K562 (cell line): ENCODE measurements at regions not wholly inside any gene's neighbourhood (a gene's known extent, or its start where the extent isn't known, plus 50 kb on each side); places are given as distances from the start of the nearest gene placed in this dataset.

Source experiments
- E2F3 ChIP-seq: fragments of 250-450 bp; sonication (Bioruptor Pico); IDR thresholded peaks from 2 replicates; pipeline ENCODE4 v1.4.0; 2020; ENCODE audit warnings: mild to moderate bottlenecking
- FOXA1 ChIP-seq: fragments of 450-650 bp; IDR thresholded peaks from 2 replicates; pipeline ENCODE4 v1.6.1; 2016; ENCODE audit warnings: mild to moderate bottlenecking, borderline replicate concordance
- HDAC2 ChIP-seq: fragments of 450-650 bp; IDR thresholded peaks from 2 replicates; pipeline ENCODE4 v1.6.1; 2016; ENCODE audit warnings: mild to moderate bottlenecking
- KDM1A ChIP-seq, 2 experiments: fragments of 450-650 bp; IDR thresholded peaks; 2 replicates each; pipeline ENCODE4 v1.6.1; 2016; ENCODE audit warnings: mild to moderate bottlenecking in 2 of 2
- KLF1 ChIP-seq: fragments of 450-650 bp; IDR thresholded peaks from 2 replicates; pipeline ENCODE4 v1.6.1; 2016; ENCODE audit warnings: missing genetic modification characterization, missing compliant biosample characterization
- SMAD1 ChIP-seq: fragments of 150-350 bp; IDR thresholded peaks from 2 replicates; pipeline ENCODE4 v1.6.1; 2014; ENCODE audit warnings: low read length, low read depth; ENCODE audit not compliant: partially characterized antibody
- SMAD4 ChIP-seq: fragments of 250-450 bp; sonication (Bioruptor Pico); conservative IDR thresholded peaks from 2 replicates; pipeline ENCODE4 v1.8.0; 2021; ENCODE audit warnings: inconsistent platforms, mild to moderate bottlenecking, moderate library complexity
- ZFP1 ChIP-seq: fragments of 450-650 bp; formaldehyde crosslinking; IDR thresholded peaks from 2 replicates; pipeline ENCODE4 v1.4.0; 2020; ENCODE audit warnings: mild to moderate bottlenecking, mixed read lengths
- ZNF696 ChIP-seq: fragments of 250-450 bp; sonication (Bioruptor Pico); conservative IDR thresholded peaks from 2 replicates; pipeline ENCODE4 v1.4.0; 2020; ENCODE audit warnings: mild to moderate bottlenecking, moderate library complexity
- TF ChIP-seq, protein P1 (sequence below): fragments of 200-400 bp; formaldehyde crosslinking; IDR thresholded peaks from 2 replicates; pipeline ENCODE4 v1.6.1; 2017; ENCODE audit warnings: mild to moderate bottlenecking, low read depth, low read length, moderate library complexity
- TF ChIP-seq, protein P2 (sequence below): sonication (generic); formaldehyde crosslinking; IDR thresholded peaks from 2 replicates; pipeline ENCODE4 v1.8.1; 2023; ENCODE audit warnings: mild to moderate bottlenecking, missing genetic modification reagents, moderate library complexity

GRCh38 chr1:73644198-73644597 is 553.8 kb downstream of the LRRIQ3 start (continued):
- no peak for TF ChIP-seq SMAD1
- TF ChIP-seq FOXA1: no peak
- TF ChIP-seq SMAD4: no peak
- TF ChIP-seq, protein P1, sequence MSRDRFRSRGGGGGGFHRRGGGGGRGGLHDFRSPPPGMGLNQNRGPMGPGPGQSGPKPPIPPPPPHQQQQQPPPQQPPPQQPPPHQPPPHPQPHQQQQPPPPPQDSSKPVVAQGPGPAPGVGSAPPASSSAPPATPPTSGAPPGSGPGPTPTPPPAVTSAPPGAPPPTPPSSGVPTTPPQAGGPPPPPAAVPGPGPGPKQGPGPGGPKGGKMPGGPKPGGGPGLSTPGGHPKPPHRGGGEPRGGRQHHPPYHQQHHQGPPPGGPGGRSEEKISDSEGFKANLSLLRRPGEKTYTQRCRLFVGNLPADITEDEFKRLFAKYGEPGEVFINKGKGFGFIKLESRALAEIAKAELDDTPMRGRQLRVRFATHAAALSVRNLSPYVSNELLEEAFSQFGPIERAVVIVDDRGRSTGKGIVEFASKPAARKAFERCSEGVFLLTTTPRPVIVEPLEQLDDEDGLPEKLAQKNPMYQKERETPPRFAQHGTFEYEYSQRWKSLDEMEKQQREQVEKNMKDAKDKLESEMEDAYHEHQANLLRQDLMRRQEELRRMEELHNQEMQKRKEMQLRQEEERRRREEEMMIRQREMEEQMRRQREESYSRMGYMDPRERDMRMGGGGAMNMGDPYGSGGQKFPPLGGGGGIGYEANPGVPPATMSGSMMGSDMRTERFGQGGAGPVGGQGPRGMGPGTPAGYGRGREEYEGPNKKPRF: no peak
- no peak for TF ChIP-seq E2F3 (CRISPR knock-in tag)
- TF ChIP-seq ZFP1 (CRISPR knock-in tag): no peak
- TF ChIP-seq HDAC2: no peak
- TF ChIP-seq, protein P2, sequence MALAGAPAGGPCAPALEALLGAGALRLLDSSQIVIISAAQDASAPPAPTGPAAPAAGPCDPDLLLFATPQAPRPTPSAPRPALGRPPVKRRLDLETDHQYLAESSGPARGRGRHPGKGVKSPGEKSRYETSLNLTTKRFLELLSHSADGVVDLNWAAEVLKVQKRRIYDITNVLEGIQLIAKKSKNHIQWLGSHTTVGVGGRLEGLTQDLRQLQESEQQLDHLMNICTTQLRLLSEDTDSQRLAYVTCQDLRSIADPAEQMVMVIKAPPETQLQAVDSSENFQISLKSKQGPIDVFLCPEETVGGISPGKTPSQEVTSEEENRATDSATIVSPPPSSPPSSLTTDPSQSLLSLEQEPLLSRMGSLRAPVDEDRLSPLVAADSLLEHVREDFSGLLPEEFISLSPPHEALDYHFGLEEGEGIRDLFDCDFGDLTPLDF (CRISPR knock-in tag): no peak
- no peak for TF ChIP-seq KDM1A (IDR thresholded peaks at IDR 0.05)
- TF ChIP-seq ZNF696 (CRISPR knock-in tag): no peak
- no peak for TF ChIP-seq KLF1 (tag)
